PC-9 (cell line): ENCODE measurements at regions not wholly inside any gene's neighbourhood (a gene's known extent, or its start where the extent isn't known, plus 50 kb on each side); places are given as distances from the start of the nearest gene placed in this dataset.
"Not testable (repeated sequence)": the region's sequence is repeated elsewhere in the genome, so short reads cannot be mapped to it uniquely, and the experiment has no call there.

Source experiments
- CTCF ChIP-seq: fragments of 200-600 bp; sonication (generic); conservative IDR thresholded peaks from 2 replicates; pipeline ENCODE4 v1.6.1; 2017; ENCODE audit warnings: mixed run types, antibody characterized with exemption, mild to moderate bottlenecking, moderate library complexity
- EZH2 ChIP-seq: fragments of 200-600 bp; sonication (generic); IDR thresholded peaks from 2 replicates; pipeline ENCODE4 v1.8.0; 2017; ENCODE audit warnings: antibody characterized with exemption, low read depth

GRCh38 chr4:34506511-34507092 lies 1737.7 kb downstream of the ARAP2 start:
- TF ChIP-seq CTCF, EZH2: not testable (repeated sequence)
